Stimulated activated CD4-positive, alpha-beta T cell treated with anti-CD3 and anti-CD28 coated beads, Interleukin-15, amount 100 ng/mL, for 1 hour (primary cell): ENCODE measurements at regions not wholly inside any gene's neighbourhood (a gene's known extent, or its start where the extent isn't known, plus 50 kb on each side); places are given as distances from the start of the nearest gene placed in this dataset.
"Not testable (repeated sequence)": the region's sequence is repeated elsewhere in the genome, so short reads cannot be mapped to it uniquely, and the experiment has no call there.

Source experiments
- DNase-seq, 2 donors: peaks; one replicate each; pipeline ENCODE4 v3.0.0-alpha.2; 2020; ENCODE audit warnings: low read depth in 1 of 2, low spot score in 1 of 2

DNA sequence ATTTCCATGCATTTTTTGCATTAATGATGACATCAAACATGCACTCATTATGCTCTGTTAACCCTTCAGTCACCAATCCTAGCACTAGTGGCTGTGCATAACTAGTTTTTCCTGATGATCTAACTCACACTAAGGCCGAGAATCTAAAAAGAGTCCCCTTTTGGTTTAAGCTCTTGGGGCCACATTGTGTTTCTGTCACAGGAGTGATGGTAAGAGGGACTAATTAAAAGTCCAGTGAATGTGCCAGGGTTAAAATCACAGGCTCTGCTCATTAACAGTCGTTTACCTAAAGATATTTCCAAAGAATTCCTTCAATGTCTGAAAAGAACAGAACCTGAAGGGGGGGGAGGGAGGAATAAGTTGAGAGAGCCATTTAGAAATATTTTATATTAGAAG is 359.0 kb upstream of the ANKRD30A start:
- no peak for DNase-seq

DNA sequence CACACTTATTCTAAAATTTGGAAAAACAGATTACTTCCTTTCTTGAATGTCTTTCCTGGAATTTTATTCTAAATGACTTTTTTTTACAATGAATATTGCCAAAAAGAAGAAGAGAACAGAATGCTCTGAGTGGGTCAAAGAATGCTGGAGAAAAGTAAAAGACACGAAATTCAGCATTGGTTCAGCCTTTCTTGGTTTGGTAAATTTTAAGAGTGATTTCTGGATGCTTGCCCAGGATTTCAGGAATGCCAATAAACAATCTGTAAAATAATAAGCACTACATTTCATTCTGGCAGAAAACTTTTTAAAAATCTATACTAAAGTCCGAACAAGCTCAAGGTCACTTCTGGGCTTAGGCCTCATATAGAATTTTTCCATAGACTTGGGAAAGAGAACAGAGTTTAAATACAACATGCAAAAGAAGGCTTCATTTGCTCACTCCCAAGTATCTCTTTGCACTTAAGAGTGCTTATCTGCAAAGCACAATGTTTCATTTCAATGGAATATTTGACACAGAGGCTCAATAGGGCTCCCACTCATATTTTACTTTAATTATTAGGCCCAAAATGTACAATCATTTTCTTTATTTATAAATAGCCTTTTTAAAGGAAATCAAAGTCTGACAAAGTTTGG is 359.5 kb upstream of the ANKRD30A start:
- DNase-seq = no peak

DNA sequence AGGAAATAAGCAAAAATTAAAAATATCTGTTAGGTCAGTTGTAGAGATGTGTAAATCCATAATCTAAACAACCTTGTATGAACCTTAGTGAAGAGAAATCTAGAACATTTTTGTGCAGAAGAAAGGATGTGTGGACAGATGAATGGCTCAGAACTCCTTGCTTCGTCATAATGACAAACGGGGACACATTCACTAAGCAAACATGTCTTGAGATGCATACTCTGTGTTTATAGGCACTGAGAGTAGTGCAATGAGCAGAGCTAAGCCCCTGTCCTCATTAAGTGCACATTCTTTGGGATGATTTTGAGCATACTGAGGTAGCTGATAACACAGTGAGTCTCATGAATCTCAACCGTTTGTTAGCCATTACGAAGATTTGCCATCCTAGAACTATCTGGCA is 360.6 kb upstream of the ANKRD30A start:
- no peak for DNase-seq

DNA sequence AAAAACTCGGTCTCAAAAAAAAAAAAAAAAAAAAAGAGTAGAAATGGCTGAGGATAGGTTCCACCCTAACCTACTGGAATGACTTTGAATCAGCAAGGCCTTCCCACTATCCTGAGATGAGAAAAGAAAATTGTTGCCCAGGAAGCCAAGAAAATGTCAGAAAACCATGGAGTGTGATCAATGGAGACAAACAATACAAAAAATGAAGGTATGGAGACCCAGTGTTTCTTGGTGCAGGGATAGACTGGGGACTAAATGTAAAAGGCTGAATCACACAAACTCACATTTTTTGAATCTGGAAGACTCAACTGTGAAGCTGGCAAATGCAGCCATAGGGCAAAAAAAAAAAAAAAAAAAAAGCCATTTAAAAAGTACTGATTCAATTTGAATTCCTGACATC is 364.3 kb upstream of the ANKRD30A start:
- DNase-seq = no peak

DNA sequence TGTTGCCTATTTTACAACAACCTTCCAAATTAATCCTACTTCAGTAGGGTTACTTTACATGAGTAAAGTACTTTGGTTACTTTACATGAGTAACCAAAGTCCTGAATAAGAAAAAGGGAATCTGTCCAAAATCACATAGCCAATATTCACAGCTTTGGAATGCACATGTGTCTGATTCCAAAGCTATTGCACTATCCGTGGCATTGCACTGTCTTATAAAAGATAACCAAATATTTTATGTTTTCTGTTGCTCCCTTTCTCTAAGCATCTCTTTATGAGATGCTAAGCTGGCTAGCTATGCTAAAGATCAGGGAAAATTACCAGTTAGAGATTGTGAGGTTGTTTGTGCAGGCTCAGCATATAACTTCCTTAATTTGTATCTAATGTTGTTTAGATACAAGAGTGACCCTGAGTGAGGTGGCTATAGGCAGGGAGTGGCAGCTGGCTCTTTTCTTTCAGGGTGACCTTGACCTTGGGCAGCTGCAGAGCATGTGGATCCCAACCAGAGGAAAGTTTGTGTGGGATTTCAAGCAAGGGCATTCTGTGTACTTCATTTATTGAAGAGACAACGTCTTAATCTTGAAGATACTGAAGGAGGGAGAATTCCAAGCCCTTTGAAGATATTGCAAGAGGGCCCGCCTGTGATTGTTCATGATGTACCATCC is 366.1 kb upstream of the ANKRD30A start:
- DNase-seq = no peak

DNA sequence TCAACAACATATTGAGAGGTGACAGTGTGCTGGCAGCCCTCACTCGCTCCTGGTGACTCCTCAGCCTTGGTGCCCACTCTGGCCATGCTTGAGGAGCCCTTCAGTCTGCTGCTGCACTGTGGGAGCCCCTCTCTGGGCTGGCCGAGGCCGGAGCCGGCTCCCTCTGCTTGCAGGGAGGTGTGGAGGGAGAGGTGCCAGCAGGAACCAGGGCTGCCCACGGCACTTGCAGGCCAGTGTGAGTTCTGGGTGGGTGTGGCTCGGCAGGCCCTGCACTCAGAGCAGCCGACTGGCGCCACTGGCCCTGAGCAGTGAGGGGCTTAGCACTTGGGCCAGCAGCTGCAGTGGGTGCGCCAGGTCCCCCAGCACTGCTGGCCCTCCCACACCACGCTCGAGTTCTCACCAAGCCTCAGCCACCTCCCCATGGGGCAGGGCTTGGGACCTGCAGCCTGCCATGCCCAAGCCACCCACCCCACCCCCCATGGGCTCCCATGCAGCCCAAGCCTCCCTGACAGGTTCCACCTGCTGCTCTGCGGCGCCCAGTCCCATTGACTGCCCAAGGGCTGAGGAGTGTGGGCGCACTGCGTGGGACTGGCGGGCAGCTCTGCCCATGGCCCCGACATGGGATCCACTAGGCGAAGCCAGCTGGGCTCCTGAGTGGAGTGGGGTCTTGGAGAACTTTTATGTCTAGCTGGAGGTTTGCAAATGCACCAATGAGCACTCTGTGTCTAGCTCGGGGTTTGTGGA is 377.1 kb upstream of the ANKRD30A start:
- no peak for DNase-seq

DNA sequence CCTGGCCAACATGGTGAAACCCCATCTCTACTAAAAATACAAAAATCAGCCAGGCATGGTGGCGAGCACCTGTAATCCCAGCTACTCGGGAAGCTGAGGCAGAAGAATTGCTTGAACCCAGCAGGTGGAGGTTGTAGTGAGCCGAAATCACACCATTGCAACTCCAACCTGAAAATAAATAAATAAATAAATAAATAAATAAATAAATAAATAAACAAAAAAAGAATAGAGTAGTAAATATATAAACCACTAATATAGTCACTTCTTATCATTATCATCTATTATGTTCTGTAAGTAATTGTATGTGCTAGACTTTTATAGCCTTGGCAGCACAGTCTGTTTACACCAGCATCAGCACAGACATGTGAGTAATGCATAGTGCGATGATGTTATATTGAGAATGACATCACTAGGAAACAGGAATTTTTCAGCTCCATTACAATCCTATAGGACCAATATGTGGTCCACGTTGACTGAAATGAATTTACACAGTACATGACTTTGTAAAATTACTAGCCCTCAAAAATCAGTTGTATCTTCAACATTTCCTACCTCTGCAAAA is 385.4 kb upstream of the ANKRD30A start:
- DNase-seq = no peak

DNA sequence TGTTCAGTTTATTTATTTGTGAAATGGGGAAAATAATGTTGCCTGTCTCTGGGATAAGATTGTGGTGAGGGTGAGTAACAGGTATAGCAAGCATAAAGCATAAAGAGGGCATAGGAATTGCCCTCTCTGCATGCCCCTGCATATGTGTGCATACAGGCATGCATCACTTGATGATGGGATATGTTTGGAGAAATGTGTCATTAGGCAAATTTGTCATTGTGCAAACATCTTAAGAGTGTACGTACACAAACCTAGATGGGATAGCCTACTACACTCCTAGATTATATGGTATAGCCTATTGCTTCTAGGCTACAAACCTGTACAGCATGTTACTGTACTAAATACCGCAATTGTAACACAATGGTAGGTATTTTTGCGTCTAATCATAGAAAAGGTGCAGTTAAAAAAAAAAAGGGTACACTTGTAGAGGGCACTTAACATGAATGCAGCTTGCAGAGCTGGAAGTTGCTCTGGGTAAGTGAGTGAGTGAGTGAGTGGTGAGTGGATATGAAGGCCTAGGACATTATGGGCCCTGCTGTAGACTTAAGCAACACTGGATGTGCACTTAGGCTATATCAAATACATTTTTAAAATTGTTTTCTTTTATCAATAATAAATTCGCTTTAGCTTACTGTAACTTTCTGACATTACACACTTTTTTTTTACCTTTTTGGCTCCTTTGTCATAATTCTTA is 386.5 kb upstream of the ANKRD30A start:
- DNase-seq = no peak

DNA sequence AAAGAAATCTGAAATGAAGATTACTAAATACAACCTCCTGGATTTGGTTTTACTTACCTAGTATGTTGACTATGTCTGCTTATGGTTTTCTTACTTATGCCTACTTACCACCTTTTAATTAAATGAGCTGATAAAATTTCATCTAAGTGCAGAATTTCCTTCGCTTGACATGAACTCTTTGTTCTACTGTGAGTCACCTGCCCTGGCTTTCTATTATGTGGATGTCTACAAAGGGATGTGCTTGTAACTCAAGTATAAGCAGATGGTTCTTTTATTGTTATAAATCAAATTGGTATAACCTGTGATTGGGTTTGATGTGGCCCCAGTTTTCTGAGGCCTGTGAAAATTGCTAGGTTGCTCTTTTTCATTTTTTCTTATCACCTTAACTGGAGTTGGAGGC is 389.1 kb upstream of the ANKRD30A start:
- no peak for DNase-seq

DNA sequence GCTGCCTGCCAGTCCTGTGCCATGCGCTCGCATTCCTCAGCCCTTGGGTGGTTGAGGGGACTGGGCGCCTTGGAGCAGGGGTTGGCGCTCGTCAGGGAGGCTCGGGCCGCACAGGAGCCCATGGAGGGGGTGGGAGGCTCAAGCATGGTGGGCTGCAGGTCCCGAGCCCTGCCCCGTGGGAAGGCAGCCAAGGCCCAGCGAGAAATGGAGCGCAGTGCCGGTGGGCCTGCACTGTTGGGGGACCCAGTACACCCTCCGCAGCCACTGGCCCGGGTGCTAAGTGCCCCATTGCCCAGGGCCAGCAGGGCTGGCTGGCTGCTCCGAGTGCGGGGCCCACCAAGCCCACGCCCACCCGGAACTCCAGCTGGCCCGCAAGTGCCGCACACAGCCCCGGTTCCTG is 390.8 kb upstream of the ANKRD30A start:
- DNase-seq = not testable (repeated sequence)

DNA sequence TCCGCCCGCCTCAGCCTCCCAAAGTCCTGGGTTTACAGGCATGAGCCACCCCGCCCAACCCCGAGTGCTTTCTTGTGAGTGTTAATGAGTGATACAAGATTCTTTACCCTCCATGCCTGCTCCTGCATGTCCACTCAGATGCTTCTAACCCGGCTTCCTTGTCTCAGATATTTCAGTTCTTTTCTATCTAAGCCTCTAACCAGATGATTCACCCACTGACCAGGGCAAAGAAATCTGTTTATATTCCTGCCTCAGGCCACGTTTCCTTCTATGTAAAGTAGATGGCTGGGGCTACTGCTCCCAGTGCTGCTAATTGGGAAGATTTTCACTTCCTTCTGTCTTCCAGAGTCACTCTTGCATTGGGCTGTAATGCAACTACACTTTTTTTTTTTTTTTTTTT is 395.1 kb upstream of the ANKRD30A start:
- no peak for DNase-seq

DNA sequence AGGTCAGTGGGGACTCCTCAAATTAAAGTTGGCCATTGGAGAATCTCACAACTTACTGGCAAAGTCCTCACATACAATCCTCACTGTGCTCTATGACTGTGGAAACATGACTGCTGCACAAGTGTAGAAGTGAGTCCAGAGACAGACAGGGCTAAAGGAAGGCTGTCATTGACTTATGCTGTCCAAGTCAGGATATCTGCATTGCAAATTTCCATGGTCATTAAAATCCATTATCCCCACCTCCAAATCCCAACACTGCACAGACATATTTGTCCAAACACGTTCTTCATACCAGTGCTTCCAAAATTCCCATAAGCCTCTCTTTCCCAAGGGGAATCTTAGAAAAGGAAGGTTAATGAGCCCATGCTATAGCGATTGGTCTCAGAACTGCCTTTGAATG is 396.8 kb upstream of the ANKRD30A start:
- DNase-seq = no peak

DNA sequence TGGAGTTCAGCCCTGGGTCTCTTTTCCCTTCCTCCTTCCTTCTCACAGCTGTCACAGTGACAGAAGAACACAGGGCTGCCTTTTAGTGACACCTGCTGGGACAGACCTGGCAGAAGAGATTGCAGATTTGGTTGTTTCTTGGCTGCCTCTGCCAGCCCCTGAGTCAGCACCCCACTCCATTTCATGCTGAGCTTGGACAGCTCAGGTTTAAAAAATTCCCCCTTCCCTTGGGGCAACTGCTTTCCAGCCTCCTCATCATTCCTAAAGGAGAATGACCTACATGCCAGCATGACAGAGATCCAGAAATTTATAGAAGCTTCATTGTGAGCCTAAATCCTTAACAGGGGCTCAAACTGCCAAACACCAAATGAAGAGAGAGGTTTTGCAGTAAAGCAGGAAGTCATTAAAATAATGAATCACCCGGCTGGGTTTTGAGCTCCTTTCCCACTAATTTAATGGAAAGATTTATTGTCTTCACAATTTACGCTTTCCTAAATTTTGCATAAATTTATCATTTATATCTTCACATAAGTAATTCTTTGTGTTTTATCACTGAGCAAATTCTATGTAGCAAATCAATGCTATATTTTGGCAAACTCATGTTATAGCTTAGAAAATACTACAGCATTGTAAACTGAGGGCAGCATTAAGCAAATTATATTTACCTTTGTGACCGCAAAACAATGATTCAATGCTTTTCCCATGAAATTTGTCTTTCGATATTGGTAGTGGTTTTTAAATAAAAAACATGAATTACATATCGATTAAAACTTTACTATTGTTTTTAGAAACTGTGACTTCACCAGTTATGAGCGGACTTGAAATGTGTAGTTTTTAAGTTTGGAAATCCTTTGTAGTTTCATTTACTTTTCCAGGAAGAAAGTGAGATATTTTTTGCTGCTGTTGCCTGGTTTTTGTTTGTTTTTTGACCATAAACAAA is 399.5 kb upstream of the ANKRD30A start:
- DNase-seq = no peak

DNA sequence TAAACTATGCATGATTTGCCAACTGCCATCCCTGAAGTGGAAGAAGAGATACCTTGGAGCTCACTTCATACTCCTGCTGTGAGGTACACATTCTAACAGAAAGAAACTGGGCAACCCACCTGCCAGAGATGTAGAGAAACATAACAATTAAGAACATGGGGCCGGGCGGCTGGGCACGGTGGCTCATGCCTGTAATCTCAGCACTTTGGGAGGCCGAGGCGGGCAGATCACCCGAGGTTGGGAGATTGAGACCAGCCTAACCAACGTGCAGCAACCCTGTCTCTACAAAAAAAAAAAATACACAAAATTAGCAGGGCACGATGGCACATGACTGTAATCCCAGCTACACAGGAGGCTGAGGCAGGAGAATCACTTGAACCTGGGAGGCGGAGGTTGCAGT is 402.6 kb upstream of the ANKRD30A start:
- DNase-seq = no peak

DNA sequence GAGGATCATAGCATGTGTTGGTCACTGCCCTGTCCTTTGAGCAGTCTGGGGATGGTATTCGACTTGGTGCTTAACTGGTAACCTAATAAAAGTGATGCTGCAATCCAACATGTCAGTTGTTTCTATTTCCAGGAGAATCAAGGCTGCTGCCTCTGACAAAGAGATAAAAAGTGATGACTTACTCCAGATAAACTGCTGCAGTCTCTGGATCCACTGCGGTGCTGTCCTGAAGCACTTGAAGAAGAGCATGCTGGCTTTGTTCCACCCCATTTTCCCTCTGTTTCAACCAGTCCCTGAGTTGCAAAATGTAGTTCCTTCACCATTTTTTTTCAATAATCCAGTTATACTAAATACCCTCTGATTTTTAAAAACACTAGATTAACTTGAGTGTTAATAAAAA is 403.5 kb upstream of the ANKRD30A start:
- no peak for DNase-seq

DNA sequence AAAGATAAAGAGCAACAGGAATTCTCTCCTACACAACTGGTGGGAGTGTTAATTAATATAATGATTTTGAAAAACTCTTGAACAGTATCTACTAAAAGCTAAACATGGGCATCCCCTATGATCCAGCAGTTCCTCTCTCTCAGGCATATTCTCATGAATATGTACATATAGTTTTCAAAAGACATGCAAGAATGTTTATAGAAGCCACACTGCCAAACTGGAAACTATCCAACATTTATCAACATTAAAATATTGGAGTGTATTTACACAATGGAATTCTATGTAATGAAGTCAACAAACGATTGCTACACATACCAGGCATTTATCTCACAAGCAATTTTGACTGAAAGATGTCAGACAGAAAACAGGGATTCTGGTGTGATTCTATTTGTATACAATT is 404.5 kb upstream of the ANKRD30A start:
- DNase-seq = no peak

DNA sequence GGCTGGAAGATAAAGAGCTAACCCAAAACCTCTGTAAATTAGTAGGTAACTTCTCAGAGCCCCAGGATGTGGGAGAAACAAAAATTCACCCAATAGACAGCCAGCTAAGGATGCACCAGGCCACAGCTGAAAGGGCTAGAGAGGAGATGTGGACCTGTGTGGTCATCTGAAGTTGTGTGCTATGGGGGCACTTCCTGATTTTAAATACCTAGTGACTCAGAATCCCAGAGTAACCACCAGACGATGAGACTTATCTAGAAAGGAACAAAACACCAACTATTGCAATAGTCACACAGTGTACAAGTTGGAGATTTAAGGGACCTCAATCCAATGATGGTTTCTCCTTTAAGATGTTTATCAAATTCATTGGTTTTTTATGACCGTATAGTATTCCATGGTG is 408.3 kb upstream of the ANKRD30A start:
- no peak for DNase-seq

DNA sequence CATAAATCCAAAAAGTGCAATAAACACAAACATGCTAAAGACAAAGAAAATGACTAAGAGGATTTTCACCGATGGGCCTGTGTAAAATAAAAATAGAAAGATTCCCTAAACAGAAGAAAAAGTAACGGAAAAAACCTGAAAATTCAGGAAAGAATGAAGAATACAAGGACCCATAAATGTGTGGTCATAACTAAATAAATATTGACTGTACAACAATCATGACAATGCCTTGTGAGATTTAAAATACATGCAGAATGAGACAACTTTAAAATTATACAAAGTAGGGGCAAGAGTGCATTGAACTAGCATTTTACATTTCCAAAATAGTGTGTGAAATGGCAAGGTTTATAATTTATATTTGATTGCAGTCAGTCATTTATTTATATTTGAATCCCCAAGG is 409.1 kb upstream of the ANKRD30A start:
- DNase-seq = no peak

DNA sequence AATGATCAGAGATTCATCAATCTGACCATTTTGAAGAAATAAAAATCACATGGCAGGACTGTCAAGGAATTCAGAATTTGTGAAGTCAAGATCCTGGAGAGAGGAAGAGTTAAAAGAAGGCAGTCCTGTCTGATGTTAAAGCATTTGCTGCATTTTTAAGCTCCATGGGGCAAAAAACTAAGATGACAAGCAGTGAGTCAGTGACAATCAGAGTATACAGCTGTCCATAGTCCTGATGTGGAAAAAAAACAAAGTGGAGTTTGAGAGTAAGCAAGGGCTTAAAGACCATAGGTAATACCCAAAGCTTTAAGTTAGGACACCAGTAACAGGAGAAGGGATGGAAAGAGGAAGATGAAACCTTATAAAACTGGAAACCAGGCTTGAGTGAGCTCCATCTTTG is 412.7 kb upstream of the ANKRD30A start:
- no peak for DNase-seq

DNA sequence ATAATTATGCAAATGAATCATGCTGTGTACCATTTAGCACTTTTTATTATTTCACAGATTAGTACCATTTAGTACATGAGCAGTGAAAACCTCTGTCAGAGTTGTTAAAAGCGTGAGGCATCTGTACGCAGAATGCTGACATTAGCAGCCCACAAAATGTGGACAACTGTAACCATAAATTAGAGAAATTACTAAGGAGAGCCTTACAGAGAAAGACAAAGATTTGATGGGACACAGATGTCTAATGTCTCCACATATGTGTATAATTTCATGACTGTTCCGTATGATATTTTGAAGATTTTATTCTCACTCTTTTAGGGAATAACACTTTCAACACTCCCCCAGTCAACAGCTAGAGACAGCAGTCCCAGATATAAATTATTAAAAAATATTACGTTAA is 414.0 kb upstream of the ANKRD30A start:
- no peak for DNase-seq

DNA sequence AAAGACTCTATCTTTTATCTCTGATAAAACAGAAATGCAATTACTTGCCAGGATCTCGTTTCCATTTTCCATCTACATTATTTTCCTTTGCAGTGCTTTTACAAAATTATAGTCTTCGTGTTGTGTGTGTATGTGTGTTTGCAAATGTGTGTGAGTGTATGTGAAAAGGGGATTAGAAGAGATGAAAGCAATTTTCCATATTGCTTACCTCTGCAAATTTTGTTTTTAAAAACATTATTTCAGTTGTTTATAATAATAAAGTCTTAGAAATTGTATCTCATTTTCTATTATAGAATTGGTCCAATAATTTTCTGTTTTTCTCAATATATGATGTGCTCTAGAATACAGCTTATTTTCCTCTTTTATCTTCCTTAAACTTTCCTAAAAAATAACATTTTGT is 421.3 kb upstream of the ANKRD30A start:
- DNase-seq = no peak
